BE2C (cell line): ENCODE measurements at regions not wholly inside any gene's neighbourhood (a gene's known extent, or its start where the extent isn't known, plus 50 kb on each side); places are given as distances from the start of the nearest gene placed in this dataset.

Experiments used
- DNase-seq: peaks from one replicate; pipeline ENCODE4 v3.0.0-alpha.2; 2020
- H3K27me3 ChIP-seq: fragments of 250-450 bp; sonication (Bioruptor Pico); 2 replicates; pipeline ENCODE4 v1.5.1; 2020; ENCODE audit warnings: mild to moderate bottlenecking
- H3K36me3 ChIP-seq: fragments of 250-450 bp; sonication (Bioruptor Pico); 2 replicates; pipeline ENCODE4 v1.5.1; 2020; ENCODE audit warnings: mild to moderate bottlenecking
- H3K4me1 ChIP-seq: fragments of 250-450 bp; sonication (Bioruptor Pico); 2 replicates; pipeline ENCODE4 v1.5.1; 2020
- H3K4me3 ChIP-seq: 2 replicates; pipeline ENCODE4 v1.5.1; 2011; ENCODE audit warnings: low read depth, low read length
- H3K9me3 ChIP-seq: fragments of 250-450 bp; sonication (Bioruptor Pico); 2 replicates; pipeline ENCODE4 v1.5.1; 2020
- CTCF ChIP-seq: IDR thresholded peaks from 2 replicates; pipeline ENCODE4 v1.5.1; 2012; ENCODE audit warnings: mild to moderate bottlenecking, low read depth, low read length

GRCh38 chr1:187114792-187115191 lies 286.0 kb downstream of the PLA2G4A start:
- DNase-seq, result no peak
- H3K9me3 ChIP-seq, result no peaks in the 10 kb centered on the region
- no peak overlapping the region for H3K4me3 ChIP-seq
- H3K36me3 ChIP-seq, result no peaks in the 10 kb centered on the region
- peaks cover 5% of the 10 kb centered on the region for H3K4me1 ChIP-seq
- no peaks in the 10 kb centered on the region for H3K27me3 ChIP-seq
- no peak for TF ChIP-seq CTCF

GRCh38 chr1:187121661-187122060 lies 292.9 kb downstream of the PLA2G4A start:
- H3K36me3 ChIP-seq, result no peaks in the 10 kb centered on the region
- no peak overlapping the region for H3K4me3 ChIP-seq
- H3K4me1 ChIP-seq, result peaks cover 2% of the 10 kb centered on the region; the same call in 1 of the 2 replicates
- H3K9me3 ChIP-seq, result no peaks in the 10 kb centered on the region
- TF ChIP-seq CTCF, result no peak
- DNase-seq, result no peak
- H3K27me3 ChIP-seq, result no peaks in the 10 kb centered on the region

GRCh38 chr1:187122566-187122965 lies 293.8 kb downstream of the PLA2G4A start:
- H3K9me3 ChIP-seq, result no peaks in the 10 kb centered on the region
- no peak for DNase-seq
- H3K4me3 ChIP-seq, result no peak overlapping the region
- H3K27me3 ChIP-seq, result no peaks in the 10 kb centered on the region
- no peaks in the 10 kb centered on the region for H3K36me3 ChIP-seq
- H3K4me1 ChIP-seq, result peaks cover 2% of the 10 kb centered on the region; the same call in 1 of the 2 replicates
- TF ChIP-seq CTCF, result no peak

- no peak overlapping the region for H3K4me3 ChIP-seq
- no peaks in the 10 kb centered on the region for H3K27me3 ChIP-seq
- H3K36me3 ChIP-seq, result no peaks in the 10 kb centered on the region
- DNase-seq, result no peak
- no peak for TF ChIP-seq CTCF
- H3K4me1 ChIP-seq, result no peaks in the 10 kb centered on the region
- H3K9me3 ChIP-seq, result no peaks in the 10 kb centered on the region
Observed at GRCh38 chr1:187129132-187129531, 300.4 kb downstream of the PLA2G4A start.

GRCh38 chr1:187143783-187144182 lies 315.0 kb downstream of the PLA2G4A start:
- no peaks in the 10 kb centered on the region for H3K36me3 ChIP-seq
- no peaks in the 10 kb centered on the region for H3K9me3 ChIP-seq
- no peak for DNase-seq
- TF ChIP-seq CTCF, result no peak
- no peaks in the 10 kb centered on the region for H3K4me1 ChIP-seq
- no peaks in the 10 kb centered on the region for H3K27me3 ChIP-seq
- H3K4me3 ChIP-seq, result no peak overlapping the region

- Histone ChIP-seq H3K4me3 (no peak overlapping the region), H3K27me3 (no peaks in the 10 kb centered on the region), H3K36me3 (no peaks in the 10 kb centered on the region), H3K9me3 (no peaks in the 10 kb centered on the region), H3K4me1 (no peaks in the 10 kb centered on the region)
- TF ChIP-seq CTCF, result no peak
- DNase-seq, result no peak
Observed at GRCh38 chr1:187146388-187146787, 317.6 kb downstream of the PLA2G4A start.
